Body of pancreas (tissue), 4 donors: ENCODE measurements at regions not wholly inside any gene's neighbourhood (a gene's known extent, or its start where the extent isn't known, plus 50 kb on each side); places are given as distances from the start of the nearest gene placed in this dataset.

Source experiments
- ATAC-seq: fragments of 150-250 bp; one replicate; pipeline ENCODE4 v1.9.1; 2016
- DNase-seq, 4 donors: peaks; one replicate each; pipeline ENCODE4 v3.0.0-alpha.2; 2019
- H3K27ac ChIP-seq, 4 donors: fragments of 200-600 bp; sonication (generic); 1 replicate in 3 of 4; 2 replicates in 1 of 4; pipeline versions ENCODE4 v1.5.1 to v1.6.1; 2016 to 2019; ENCODE audit warnings: mild to moderate bottlenecking in 1 of 4, mixed read lengths in 1 of 4, moderate library complexity in 1 of 4
- H3K27me3 ChIP-seq, 2 donors: fragments of 200-600 bp; sonication (generic); one replicate each; pipeline ENCODE4 v1.6.0; 2016; ENCODE audit warnings: mild to moderate bottlenecking in 1 of 2
- H3K36me3 ChIP-seq, 2 donors: fragments of 200-600 bp; sonication (generic); replicated peaks in 1 of 2; 2 replicates each; pipeline ENCODE4 v1.5.1; 2016; ENCODE audit warnings: low read depth in 2 of 2; ENCODE audit not compliant: insufficient read depth in 1 of 2
- H3K4me1 ChIP-seq: fragments of 200-600 bp; sonication (generic); one replicate; pipeline ENCODE4 v1.6.0; 2016
- H3K4me3 ChIP-seq, 2 donors: fragments of 200-600 bp; sonication (generic); 1 replicate in 1 of 2; 2 replicates in 1 of 2; pipeline ENCODE4 v1.5.1; 2016 to 2019
- H3K9me3 ChIP-seq, 3 donors: fragments of 200-600 bp; sonication (generic); 1 replicate in 2 of 3; 2 replicates in 1 of 3; pipeline ENCODE4 v1.5.1; 2016
- POLR2A ChIP-seq, 3 donors: fragments of 450-650 bp; IDR thresholded peaks; one replicate each; pipeline ENCODE4 v1.6.1; 2016; ENCODE audit warnings: antibody characterized with exemption in 3 of 3, mild to moderate bottlenecking in 2 of 3
- WGBS, 2 donors: methylation state at CpG; one replicate each; pipeline ENCODE4 v1.1.5; 2017; 5-methylcytosine and 5-hydroxymethylcytosine counted together
- intact Hi-C: fragments of 100-400 bp; cut with DNase I; formaldehyde crosslinking; loops from one replicate; pipeline ENCODE4 v1.15.1; 2023
- TF ChIP-seq, protein P1 (sequence below), 7 experiments: fragments of 450-650 bp in 4 of 7; fragments of 200-600 bp in 3 of 7; sonication (generic) in 3 of 7; IDR thresholded peaks; one replicate each; pipeline ENCODE4 v1.5.1; 2016 to 2019; ENCODE audit warnings: antibody characterized with exemption in 7 of 7

DNA sequence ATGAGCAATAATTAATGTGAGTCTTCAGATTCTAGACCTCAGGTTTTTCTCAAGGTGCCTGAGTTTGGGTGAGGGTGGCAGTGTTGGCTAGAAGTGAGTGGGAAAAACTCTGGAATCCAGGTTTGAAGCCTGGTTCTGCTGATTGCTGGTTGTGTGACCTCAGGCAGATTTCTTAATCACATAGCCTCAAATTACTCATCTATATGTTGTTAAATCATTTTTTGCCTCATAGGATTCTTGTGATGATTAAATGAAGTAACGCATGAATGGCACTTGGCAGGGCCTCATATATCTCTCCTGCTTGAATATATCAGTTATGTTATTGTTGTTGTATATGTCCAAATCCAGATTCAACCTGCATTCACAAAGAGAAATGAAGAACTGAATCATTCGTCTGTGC is 60.5 kb downstream of the NR2F2 start:
- no peaks in the 10 kb centered on the region for H3K36me3 ChIP-seq
- DNase-seq (no peak), ATAC-seq (no peak)
- intact Hi-C loops, result no loop called here
- H3K4me3 ChIP-seq, result no peak overlapping the region
- H3K9me3 ChIP-seq, result no peaks in the 10 kb centered on the region
- 70 to 100% methylated on average over 2 of the region's 2 CpGs for WGBS, 2 donors
- no peaks in the 10 kb centered on the region for H3K4me1 ChIP-seq
- TF ChIP-seq POLR2A (IDR thresholded peaks at IDR 0.05), result no peak
- H3K27me3 ChIP-seq, result no peaks in the 10 kb centered on the region
- no peak overlapping the region for H3K27ac ChIP-seq

DNA sequence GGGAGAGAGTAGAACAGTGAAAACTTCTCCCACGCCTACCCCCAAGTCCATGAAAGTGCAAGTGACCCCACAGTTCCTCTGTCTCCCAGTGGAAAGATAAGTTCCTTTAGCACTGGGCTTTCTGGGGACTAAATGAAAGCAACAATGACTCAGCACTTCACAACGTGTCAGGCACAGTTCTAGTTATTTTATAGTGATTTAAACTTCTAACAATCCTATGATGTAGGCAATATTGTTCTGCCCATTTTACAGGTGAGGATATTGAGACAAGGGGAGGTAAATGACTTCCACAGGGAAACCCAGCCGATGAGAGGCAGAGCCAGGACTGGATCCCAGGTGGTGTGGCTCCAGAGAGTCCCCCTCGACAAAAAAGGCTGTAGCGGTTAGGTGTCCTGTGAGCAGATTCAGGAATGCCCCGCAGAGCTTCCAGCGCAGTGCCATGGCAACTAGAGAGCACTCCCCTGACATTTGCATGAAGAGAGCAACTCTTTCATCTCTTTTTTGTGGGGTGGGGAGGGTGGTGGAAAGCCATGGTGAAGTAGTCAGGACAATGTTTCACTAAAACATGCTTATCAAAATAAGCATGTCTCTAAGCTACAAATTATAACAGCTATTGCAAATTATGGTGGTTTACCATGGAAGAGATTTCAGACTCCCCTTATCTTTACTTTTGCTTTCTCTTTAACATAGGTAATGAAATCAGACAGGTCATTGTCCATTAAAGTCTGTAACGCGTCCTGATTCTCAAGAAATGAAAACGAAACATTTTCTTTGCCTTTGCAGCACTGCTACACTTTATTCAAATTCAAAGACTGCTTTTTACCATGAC is 62.1 kb downstream of the NR2F2 start:
- H3K4me1 ChIP-seq, result no peaks in the 10 kb centered on the region
- 53 to 63% methylated on average over 10 of the region's 10 CpGs for WGBS, 2 donors
- no peak overlapping the region for H3K27ac ChIP-seq
- no peaks in the 10 kb centered on the region for H3K9me3 ChIP-seq
- no peaks in the 10 kb centered on the region for H3K27me3 ChIP-seq
- no peak for ATAC-seq
- no peaks in the 10 kb centered on the region for H3K36me3 ChIP-seq
- no peak overlapping the region for H3K4me3 ChIP-seq
- intact Hi-C loops, result no loop called here
- no peak for DNase-seq
- TF ChIP-seq, protein P1, sequence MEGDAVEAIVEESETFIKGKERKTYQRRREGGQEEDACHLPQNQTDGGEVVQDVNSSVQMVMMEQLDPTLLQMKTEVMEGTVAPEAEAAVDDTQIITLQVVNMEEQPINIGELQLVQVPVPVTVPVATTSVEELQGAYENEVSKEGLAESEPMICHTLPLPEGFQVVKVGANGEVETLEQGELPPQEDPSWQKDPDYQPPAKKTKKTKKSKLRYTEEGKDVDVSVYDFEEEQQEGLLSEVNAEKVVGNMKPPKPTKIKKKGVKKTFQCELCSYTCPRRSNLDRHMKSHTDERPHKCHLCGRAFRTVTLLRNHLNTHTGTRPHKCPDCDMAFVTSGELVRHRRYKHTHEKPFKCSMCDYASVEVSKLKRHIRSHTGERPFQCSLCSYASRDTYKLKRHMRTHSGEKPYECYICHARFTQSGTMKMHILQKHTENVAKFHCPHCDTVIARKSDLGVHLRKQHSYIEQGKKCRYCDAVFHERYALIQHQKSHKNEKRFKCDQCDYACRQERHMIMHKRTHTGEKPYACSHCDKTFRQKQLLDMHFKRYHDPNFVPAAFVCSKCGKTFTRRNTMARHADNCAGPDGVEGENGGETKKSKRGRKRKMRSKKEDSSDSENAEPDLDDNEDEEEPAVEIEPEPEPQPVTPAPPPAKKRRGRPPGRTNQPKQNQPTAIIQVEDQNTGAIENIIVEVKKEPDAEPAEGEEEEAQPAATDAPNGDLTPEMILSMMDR (IDR thresholded peaks at IDR 0.05), result no peak
- no peak for TF ChIP-seq POLR2A (IDR thresholded peaks at IDR 0.05)

GRCh38 chr15:96393209-96393513 is 62.7 kb downstream of the NR2F2 start:
- TF ChIP-seq, protein P1 (IDR thresholded peaks at IDR 0.05), result no peak
- TF ChIP-seq POLR2A (IDR thresholded peaks at IDR 0.05), result no peak
- DNase-seq (no peak), ATAC-seq (no peak)
- Histone ChIP-seq H3K9me3 (no peaks in the 10 kb centered on the region), H3K4me3 (no peak overlapping the region), H3K4me1 (no peaks in the 10 kb centered on the region), H3K36me3 (no peaks in the 10 kb centered on the region), H3K27ac (no peak overlapping the region), H3K27me3 (no peaks in the 10 kb centered on the region)
- intact Hi-C loops, result no loop called here
- WGBS, 2 donors, result 69 to 70% methylated on average over 2 of the region's 2 CpGs

DNA sequence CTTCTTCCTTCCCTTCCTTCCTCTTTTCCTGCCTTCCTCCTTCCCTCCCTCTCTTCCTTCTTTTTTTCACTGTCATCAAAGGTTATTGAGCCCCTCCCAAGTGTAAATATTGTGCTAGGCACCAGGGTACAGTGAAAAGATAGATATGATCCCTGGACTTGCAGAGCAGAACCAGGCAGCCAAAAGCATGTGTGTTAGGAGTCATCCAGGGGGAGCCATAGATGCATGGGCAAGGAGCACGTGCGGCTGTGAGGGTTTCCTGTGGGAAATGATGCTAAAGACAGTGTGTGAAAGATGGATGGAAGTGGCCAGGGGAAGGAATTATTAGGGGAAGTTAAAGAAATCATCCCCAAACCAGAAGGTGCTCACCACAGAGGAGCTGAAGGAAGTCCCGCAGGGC is 65.2 kb downstream of the NR2F2 start:
- no peak overlapping the region for H3K27ac ChIP-seq
- no peaks in the 10 kb centered on the region for H3K36me3 ChIP-seq
- DNase-seq (no peak), ATAC-seq (no peak)
- no peaks in the 10 kb centered on the region for H3K4me1 ChIP-seq
- WGBS, 2 donors, result 46 to 65% methylated on average over 3 of the region's 3 CpGs
- intact Hi-C loops, result no loop called here
- no peak overlapping the region for H3K4me3 ChIP-seq
- H3K27me3 ChIP-seq, result no peaks in the 10 kb centered on the region
- no peaks in the 10 kb centered on the region for H3K9me3 ChIP-seq
- TF ChIP-seq, protein P1 (IDR thresholded peaks at IDR 0.05), result no peak
- no peak for TF ChIP-seq POLR2A (IDR thresholded peaks at IDR 0.05)

DNA sequence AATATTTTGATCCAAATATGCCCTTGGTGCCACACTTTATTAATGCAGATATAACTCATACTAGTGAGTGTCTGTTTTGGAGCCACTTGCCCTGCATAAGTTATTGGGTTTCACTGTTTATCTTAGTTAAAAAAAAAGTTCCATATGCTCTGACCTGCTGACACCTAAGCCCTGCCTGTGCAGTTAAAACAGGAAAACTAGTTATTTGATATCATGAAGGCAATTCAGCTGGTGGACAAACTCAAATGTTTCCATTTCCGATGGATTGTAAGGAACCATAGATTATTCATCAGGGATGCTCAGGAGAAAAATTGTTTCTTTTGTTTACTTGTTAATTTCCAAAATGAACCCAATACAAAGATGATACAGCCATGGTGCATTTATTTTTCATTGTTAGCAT is 68.3 kb downstream of the NR2F2 start:
- Histone ChIP-seq H3K9me3 (no peaks in the 10 kb centered on the region), H3K27me3 (no peaks in the 10 kb centered on the region), H3K27ac (no peak overlapping the region), H3K4me3 (no peak overlapping the region), H3K4me1 (no peaks in the 10 kb centered on the region), H3K36me3 (no peaks in the 10 kb centered on the region)
- TF ChIP-seq POLR2A (IDR thresholded peaks at IDR 0.05), result no peak
- TF ChIP-seq, protein P1 (IDR thresholded peaks at IDR 0.05), result no peak
- WGBS, 2 donors, result 67 to 86% methylated on average over 1 of the region's 1 CpG
- no peak for ATAC-seq
- DNase-seq, result no peak
- intact Hi-C loops, result no loop called here
